H9 (cell line): ENCODE measurements at regions not wholly inside any gene's neighbourhood (a gene's known extent, or its start where the extent isn't known, plus 50 kb on each side); places are given as distances from the start of the nearest gene placed in this dataset.

Experiments used
- DNase-seq: peaks from one replicate; pipeline ENCODE4 v3.0.0-alpha.2; 2017
- H2AFZ ChIP-seq: one replicate; pipeline ENCODE4 v1.6.1; 2013; ENCODE audit warnings: mild to moderate bottlenecking, low read length, control low read depth, moderate library complexity
- H2AK5ac ChIP-seq: 2 replicates; pipeline ENCODE4 v1.6.1; 2013; ENCODE audit warnings: low read length, control low read depth, mixed read lengths; ENCODE audit not compliant: insufficient read length
- H2BK120ac ChIP-seq: one replicate; pipeline ENCODE4 v1.6.1; 2013; ENCODE audit warnings: low read depth, mild to moderate bottlenecking, low read length, control low read depth, inconsistent platforms; ENCODE audit not compliant: poor library complexity, severe bottlenecking
- H2BK12ac ChIP-seq: 2 replicates; pipeline ENCODE4 v1.6.1; 2013; ENCODE audit warnings: low read length, control low read depth, mixed read lengths, low read depth; ENCODE audit not compliant: insufficient read length
- H2BK15ac ChIP-seq: 2 replicates; pipeline ENCODE4 v1.6.1; 2013; ENCODE audit warnings: low read depth, low read length, control low read depth
- H2BK20ac ChIP-seq: one replicate; pipeline ENCODE4 v1.6.1; 2013; ENCODE audit warnings: low read depth, mild to moderate bottlenecking, low read length, control low read depth, inconsistent platforms; ENCODE audit not compliant: poor library complexity, severe bottlenecking
- H2BK5ac ChIP-seq: 2 replicates; pipeline ENCODE4 v1.6.1; 2013; ENCODE audit warnings: low read length, control low read depth, mixed read lengths; ENCODE audit not compliant: insufficient read length
- H3K14ac ChIP-seq: 2 replicates; pipeline ENCODE4 v1.6.1; 2013; ENCODE audit warnings: low read length, control low read depth; ENCODE audit not compliant: insufficient read depth
- H3K18ac ChIP-seq: 2 replicates; pipeline ENCODE4 v1.6.1; 2013; ENCODE audit warnings: low read depth, mild to moderate bottlenecking, mixed read lengths, low read length, control low read depth; ENCODE audit not compliant: insufficient read length
- H3K23ac ChIP-seq: 2 replicates; pipeline ENCODE4 v1.6.1; 2013; ENCODE audit warnings: low read length, control low read depth, mixed read lengths, low read depth; ENCODE audit not compliant: insufficient read length
- H3K23me2 ChIP-seq: 2 replicates; pipeline ENCODE4 v1.6.1; 2013; ENCODE audit warnings: low read depth, mild to moderate bottlenecking, mixed read lengths, low read length, control low read depth; ENCODE audit not compliant: insufficient read length, poor library complexity, severe bottlenecking
- H3K27ac ChIP-seq: 2 replicates; pipeline ENCODE4 v1.5.1; 2013; ENCODE audit warnings: low read length, control low read depth, mixed read lengths, low read depth; ENCODE audit not compliant: insufficient read length
- H3K27me3 ChIP-seq: 2 replicates; pipeline ENCODE4 v1.6.1; 2013; ENCODE audit warnings: low read length, control low read depth, inconsistent platforms; ENCODE audit not compliant: insufficient read depth
- H3K4ac ChIP-seq: 2 replicates; pipeline ENCODE4 v1.6.1; 2013; ENCODE audit warnings: low read depth, mild to moderate bottlenecking, control low read depth, inconsistent platforms, low read length, moderate library complexity
- H3K4me1 ChIP-seq: 2 replicates; pipeline ENCODE4 v1.6.1; 2013; ENCODE audit warnings: low read length, control low read depth, inconsistent platforms; ENCODE audit not compliant: insufficient read depth
- H3K4me2 ChIP-seq: 2 replicates; pipeline ENCODE4 v1.6.1; 2013; ENCODE audit warnings: low read length, control low read depth, mixed read lengths; ENCODE audit not compliant: insufficient read length, insufficient read depth
- H3K56ac ChIP-seq: 2 replicates; pipeline ENCODE4 v1.6.1; 2013; ENCODE audit warnings: low read depth, mild to moderate bottlenecking, mixed read lengths, low read length, control low read depth; ENCODE audit not compliant: insufficient read length
- H3K79me1 ChIP-seq: 2 replicates; pipeline ENCODE4 v1.6.1; 2013; ENCODE audit warnings: low read depth, mild to moderate bottlenecking, moderate library complexity, low read length, control low read depth, inconsistent platforms; ENCODE audit not compliant: insufficient read depth, poor library complexity, severe bottlenecking
- H3K79me2 ChIP-seq: 2 replicates; pipeline ENCODE4 v1.6.1; 2013; ENCODE audit warnings: low read length, control low read depth, inconsistent platforms; ENCODE audit not compliant: insufficient read depth
- H3K9ac ChIP-seq: 2 replicates; pipeline ENCODE4 v1.6.1; 2013; ENCODE audit warnings: low read length, control low read depth, mixed read lengths; ENCODE audit not compliant: insufficient read length; ENCODE audit errors: extremely low read depth
- H3K9me3 ChIP-seq: one replicate; pipeline ENCODE4 v1.6.1; 2013; ENCODE audit warnings: low read depth, low read length, inconsistent platforms; ENCODE audit not compliant: control insufficient read depth
- H3T11ph ChIP-seq: one replicate; pipeline ENCODE4 v1.6.1; 2013; ENCODE audit warnings: mild to moderate bottlenecking, low read length, control low read depth, inconsistent platforms
- H4K20me1 ChIP-seq: one replicate; pipeline ENCODE4 v1.6.1; 2013; ENCODE audit not compliant: control insufficient read depth, insufficient read length, insufficient read depth
- H4K5ac ChIP-seq: 2 replicates; pipeline ENCODE4 v1.6.1; 2013; ENCODE audit warnings: low read depth, mild to moderate bottlenecking, mixed read lengths, low read length, control low read depth; ENCODE audit not compliant: insufficient read length
- H4K8ac ChIP-seq: replicated peaks from 2 replicates; pipeline ENCODE4 v1.6.1; 2013; ENCODE audit warnings: low read length, control low read depth, mixed read lengths, low read depth; ENCODE audit not compliant: insufficient read length
- H4K91ac ChIP-seq: 2 replicates; pipeline ENCODE4 v1.6.1; 2013; ENCODE audit warnings: low read depth, mild to moderate bottlenecking, moderate library complexity, mixed read lengths, low read length, control low read depth; ENCODE audit not compliant: insufficient read length
- H3K27ac Mint-ChIP-seq, 3 experiments: 2 replicates in 2 of 3; 3 replicates in 1 of 3; pipeline ENCODE4 v1.8.0; 2020 to 2021; ENCODE audit warnings: mixed read lengths in 3 of 3, mild to moderate bottlenecking in 1 of 3, moderate library complexity in 1 of 3
- H3K27me3 Mint-ChIP-seq: 2 replicates; pipeline ENCODE4 v1.8.0; 2021; ENCODE audit warnings: low read depth, mild to moderate bottlenecking, moderate library complexity, mixed read lengths
- H3K36me3 Mint-ChIP-seq, 3 experiments: 2 replicates in 2 of 3; 3 replicates in 1 of 3; pipeline ENCODE4 v1.8.0; 2020 to 2021; ENCODE audit warnings: low read depth in 3 of 3, mixed read lengths in 3 of 3; ENCODE audit not compliant: insufficient read depth in 1 of 3
- H3K4me1 Mint-ChIP-seq, 2 experiments: 2 replicates each; pipeline ENCODE4 v1.8.0; 2020; ENCODE audit warnings: mixed read lengths in 2 of 2
- H3K4me3 Mint-ChIP-seq, 2 experiments: 2 replicates in 1 of 2; 3 replicates in 1 of 2; pipeline ENCODE4 v1.8.0; 2020 to 2021; ENCODE audit warnings: mild to moderate bottlenecking in 2 of 2, mixed read lengths in 2 of 2, moderate library complexity in 1 of 2
- H3K9me3 Mint-ChIP-seq, 2 experiments: 2 replicates in 1 of 2; 3 replicates in 1 of 2; pipeline ENCODE4 v1.8.0; 2020; ENCODE audit warnings: mild to moderate bottlenecking in 2 of 2, mixed read lengths in 2 of 2, moderate library complexity in 1 of 2
- WGBS: extraction: QIAGEN DNeasy Blood & Tissue Kit; methylation state at CpG from one replicate; pipeline ENCODE4 v1.1.7; 2013; ENCODE audit warnings: missing lambda C conversion rate, low lambda C conversion rate, mixed read lengths; ENCODE audit not compliant: insufficient read length; ENCODE audit errors: extremely low coverage; 5-methylcytosine and 5-hydroxymethylcytosine counted together
- TF ChIP-seq, protein P1 (sequence below): fragments of 200-600 bp; sonication (generic); conservative IDR thresholded peaks from 3 replicates; pipeline ENCODE4 v1.8.0; 2021; ENCODE audit warnings: antibody characterized with exemption, mild to moderate bottlenecking

GRCh38 chr1:186574926-186575325 lies 105.3 kb downstream of the PTGS2 start:
- Histone ChIP-seq H4K5ac (no peak overlapping the region), H2BK12ac (no peak overlapping the region), H3K4me1 (no peaks in the 10 kb centered on the region), H3K56ac (no peak overlapping the region), H3K79me1 (no peaks in the 10 kb centered on the region), H3K14ac (no peak overlapping the region), H3K23ac (no peak overlapping the region), H2AK5ac (no peak overlapping the region), H3K27ac (no peak overlapping the region), H3K4ac (no peak overlapping the region), H4K91ac (no peak overlapping the region), H3T11ph (no peak overlapping the region), H3K9me3 (no peaks in the 10 kb centered on the region), H2BK5ac (no peak overlapping the region), H3K79me2 (no peaks in the 10 kb centered on the region), H2AFZ (no peak overlapping the region), H3K4me2 (no peak overlapping the region), H3K18ac (no peak overlapping the region), H2BK120ac (no peak overlapping the region), H4K20me1 (no peaks in the 10 kb centered on the region), H4K8ac (no peak overlapping the region), H3K27me3 (no peaks in the 10 kb centered on the region), H3K9ac (no peak overlapping the region), H2BK15ac (no peak overlapping the region), H2BK20ac (no peak overlapping the region), H3K23me2 (no peaks in the 10 kb centered on the region)
- Mint-ChIP-seq H3K36me3 (no peaks in the 10 kb centered on the region), H3K27ac (no peak overlapping the region), H3K27me3 (no peaks in the 10 kb centered on the region), H3K4me1 (no peaks in the 10 kb centered on the region), H3K4me3 (no peak overlapping the region), H3K9me3 (no peaks in the 10 kb centered on the region)
- no peak for DNase-seq
- no CpG with 5 or more reads among the region's 1 CpG for WGBS
- TF ChIP-seq, protein P1, sequence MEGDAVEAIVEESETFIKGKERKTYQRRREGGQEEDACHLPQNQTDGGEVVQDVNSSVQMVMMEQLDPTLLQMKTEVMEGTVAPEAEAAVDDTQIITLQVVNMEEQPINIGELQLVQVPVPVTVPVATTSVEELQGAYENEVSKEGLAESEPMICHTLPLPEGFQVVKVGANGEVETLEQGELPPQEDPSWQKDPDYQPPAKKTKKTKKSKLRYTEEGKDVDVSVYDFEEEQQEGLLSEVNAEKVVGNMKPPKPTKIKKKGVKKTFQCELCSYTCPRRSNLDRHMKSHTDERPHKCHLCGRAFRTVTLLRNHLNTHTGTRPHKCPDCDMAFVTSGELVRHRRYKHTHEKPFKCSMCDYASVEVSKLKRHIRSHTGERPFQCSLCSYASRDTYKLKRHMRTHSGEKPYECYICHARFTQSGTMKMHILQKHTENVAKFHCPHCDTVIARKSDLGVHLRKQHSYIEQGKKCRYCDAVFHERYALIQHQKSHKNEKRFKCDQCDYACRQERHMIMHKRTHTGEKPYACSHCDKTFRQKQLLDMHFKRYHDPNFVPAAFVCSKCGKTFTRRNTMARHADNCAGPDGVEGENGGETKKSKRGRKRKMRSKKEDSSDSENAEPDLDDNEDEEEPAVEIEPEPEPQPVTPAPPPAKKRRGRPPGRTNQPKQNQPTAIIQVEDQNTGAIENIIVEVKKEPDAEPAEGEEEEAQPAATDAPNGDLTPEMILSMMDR = no peak
